Erythroblast (primary cell): ENCODE measurements at regions not wholly inside any gene's neighbourhood (a gene's known extent, or its start where the extent isn't known, plus 50 kb on each side); places are given as distances from the start of the nearest gene placed in this dataset.

Experiments
- DNase-seq, 2 experiments: peaks; one replicate each; lab custom pipeline; 2025; lab: John Stamatoyannopoulos, UW
- GATA1 ChIP-seq: IDR thresholded peaks from 2 replicates; pipeline ENCODE4 v1.6.1; 2011; ENCODE audit warnings: low read depth, mild to moderate bottlenecking, control low read depth, low read length, moderate library complexity
- POLR2A ChIP-seq: IDR thresholded peaks from 2 replicates; pipeline ENCODE4 v1.6.1; 2011; ENCODE audit warnings: mild to moderate bottlenecking, low read length

DNA sequence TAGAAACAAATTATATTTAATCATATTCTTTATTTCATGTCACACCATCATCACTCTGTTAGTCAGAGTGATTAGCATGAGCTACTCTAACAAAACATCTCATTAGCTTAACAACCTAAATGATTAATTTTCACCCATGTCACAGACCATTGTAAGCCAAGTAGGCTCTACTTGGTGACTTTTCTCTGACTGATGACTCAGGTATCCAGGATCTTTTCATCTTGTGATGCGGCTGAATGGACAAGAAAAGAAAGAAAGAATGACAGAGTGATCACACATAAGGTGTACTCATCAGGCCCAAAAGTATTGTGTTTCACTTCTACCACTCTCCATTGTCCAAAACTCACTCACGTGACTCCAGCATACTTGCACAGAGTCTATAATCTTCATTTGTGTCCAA lies 299.3 kb downstream of the ANXA1 start:
- DNase-seq, result no peak
- TF ChIP-seq GATA1 (no peak), POLR2A (no peak)

DNA sequence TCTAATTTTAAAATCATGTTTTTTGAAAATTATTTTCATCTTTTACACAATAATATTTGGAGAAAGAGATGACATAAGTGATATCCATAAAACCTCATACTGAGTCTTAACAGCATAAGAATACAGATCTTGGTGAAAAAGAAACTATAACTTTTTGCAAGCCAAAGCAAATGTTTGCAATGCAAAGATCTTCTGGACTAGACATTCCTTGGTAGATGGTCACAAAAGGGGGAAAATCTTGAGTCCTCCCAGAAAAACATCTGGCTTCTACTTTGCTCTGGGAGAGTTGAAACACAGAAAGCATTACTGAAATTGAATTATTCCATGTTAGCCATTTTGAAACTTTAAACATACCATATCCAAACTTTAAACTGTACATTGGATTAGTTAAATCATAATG lies 308.2 kb downstream of the ANXA1 start:
- TF ChIP-seq GATA1, result no peak
- no peak for TF ChIP-seq POLR2A
- no peak for DNase-seq

DNA sequence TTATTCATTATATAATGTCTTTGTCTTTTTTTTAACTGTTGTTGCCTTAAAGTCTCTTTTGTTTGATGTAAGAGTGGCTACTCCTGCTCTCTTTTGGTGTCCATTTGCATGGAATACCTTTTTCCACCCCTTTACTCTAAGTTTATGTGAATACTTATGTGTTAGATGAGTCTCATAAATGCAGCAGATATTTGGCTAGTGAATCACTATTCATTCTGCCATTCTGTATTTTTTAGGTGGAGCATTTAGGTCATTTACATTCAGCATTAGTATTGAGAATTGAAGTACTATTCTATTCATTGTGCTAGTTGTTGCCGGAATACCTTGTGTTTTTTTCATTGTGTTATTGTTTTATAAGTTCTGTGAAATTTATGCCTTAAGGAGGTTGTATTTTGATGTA lies 317.1 kb downstream of the ANXA1 start:
- TF ChIP-seq POLR2A, result no peak
- no peak for TF ChIP-seq GATA1
- no peak for DNase-seq

DNA sequence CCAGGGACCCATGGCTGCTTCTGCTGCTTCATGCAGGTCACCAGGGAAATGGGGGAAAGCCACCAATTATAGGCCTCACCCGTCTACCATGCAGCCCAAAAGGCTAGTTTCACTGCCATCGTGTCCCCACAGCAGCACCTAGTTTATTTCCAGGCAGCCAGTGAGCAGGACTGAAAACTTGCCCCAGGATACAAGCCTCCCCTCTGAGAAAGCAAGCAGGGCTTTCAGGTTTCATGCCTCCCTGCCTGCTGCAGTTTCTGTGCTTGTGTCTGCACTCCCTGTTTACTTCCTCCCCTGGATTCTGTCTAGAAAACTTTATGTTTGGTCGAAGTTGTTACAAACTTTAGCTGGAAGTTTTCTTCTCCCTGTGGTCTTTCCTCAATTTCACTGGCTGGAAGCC lies 319.1 kb downstream of the ANXA1 start:
- no peak for TF ChIP-seq GATA1
- no peak for TF ChIP-seq POLR2A
- no peak for DNase-seq

DNA sequence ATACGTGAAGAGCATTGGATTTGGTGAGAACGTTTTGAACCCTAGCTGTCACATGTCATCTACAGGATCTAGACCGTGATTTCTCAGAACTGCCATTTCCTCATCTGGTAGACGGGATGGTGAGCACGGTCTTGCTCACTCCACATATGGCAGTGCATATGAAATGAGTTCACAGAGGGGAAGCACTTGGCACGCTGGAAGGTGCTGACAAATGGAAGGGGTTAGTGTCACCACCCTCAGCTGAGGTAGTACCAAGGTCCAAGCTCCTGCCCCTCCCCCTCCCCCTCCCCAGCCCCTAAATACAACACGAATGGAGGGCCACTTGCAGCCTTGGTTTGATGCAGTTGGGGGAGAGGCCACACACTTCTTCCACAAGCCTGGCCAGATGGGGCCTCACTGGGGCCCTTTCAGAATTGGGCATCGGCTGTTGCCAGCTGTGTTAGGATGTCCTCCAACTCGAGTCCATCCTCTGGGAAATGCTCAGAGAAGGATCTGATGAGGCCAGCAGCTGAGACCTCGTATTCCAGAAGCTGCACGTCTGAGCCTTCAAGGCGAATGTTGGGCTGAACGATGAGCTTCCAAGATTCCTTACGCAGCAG lies 322.4 kb downstream of the ANXA1 start:
- TF ChIP-seq GATA1, result no peak
- TF ChIP-seq POLR2A, result no peak

DNA sequence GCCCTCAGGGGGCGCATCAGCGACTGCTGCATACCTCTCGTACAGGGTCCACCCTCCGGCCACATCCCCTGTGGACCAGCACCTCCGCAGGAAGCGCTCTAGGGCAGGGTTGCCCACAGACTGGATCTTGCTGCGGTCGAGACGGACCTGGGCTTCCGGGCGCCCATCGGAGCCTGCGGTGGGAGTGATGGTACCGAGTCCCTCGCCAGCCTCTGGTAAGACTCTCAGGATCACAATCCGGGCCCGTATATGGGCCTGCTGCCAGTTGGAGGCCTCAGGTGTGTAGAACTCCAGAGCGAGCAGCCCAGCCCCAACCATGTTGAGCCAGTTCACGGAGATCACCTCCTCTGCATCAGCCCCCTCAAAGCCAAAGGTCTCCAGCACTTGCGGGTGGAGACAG lies 323.0 kb downstream of the ANXA1 start:
- TF ChIP-seq GATA1 (no peak), POLR2A (no peak)
- no peak for DNase-seq

More for the DNA sequence above, 322.4 kb downstream of the ANXA1 start:
- DNase-seq, result no peak

DNA sequence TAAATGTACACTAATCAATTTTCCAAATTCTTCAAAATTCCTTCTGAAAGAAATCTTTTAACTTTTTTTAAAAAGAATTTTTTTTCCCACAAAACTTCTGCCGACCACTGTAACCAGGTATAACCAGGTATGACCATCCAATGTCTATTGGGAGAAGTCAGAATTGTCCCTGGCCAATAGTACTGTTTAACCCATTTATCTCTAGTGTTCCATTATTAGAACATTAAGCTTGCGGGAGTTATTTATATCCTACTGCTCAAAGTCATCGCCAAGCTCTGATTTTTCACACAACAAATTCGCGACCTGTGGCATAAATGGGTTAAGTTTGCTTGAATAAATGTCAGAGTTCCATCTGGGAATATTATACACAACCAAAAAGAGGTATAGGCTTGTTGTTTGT lies 343.2 kb downstream of the ANXA1 start:
- TF ChIP-seq POLR2A, result no peak
- TF ChIP-seq GATA1, result no peak
- DNase-seq, result no peak

DNA sequence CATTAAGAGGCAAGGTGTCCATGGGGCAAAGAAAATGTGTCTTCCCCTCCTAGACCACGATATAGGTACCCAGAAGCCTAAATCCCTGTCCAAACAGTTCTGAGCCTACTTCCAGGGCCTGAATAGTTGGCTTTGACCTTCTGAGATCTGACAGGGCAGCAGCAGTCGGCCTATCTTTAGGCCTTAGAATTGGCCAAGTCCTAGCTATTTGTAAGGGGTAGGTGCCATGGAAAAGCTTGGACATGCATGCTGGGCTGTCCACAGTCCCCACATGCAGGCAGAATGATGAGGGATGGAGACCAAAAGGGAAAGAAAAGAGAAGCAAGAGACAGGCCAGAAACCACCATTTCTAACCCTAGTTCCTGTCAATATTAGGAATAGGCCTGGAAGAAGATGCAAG lies 346.1 kb downstream of the ANXA1 start:
- no peak for DNase-seq
- TF ChIP-seq GATA1 (no peak), POLR2A (no peak)

DNA sequence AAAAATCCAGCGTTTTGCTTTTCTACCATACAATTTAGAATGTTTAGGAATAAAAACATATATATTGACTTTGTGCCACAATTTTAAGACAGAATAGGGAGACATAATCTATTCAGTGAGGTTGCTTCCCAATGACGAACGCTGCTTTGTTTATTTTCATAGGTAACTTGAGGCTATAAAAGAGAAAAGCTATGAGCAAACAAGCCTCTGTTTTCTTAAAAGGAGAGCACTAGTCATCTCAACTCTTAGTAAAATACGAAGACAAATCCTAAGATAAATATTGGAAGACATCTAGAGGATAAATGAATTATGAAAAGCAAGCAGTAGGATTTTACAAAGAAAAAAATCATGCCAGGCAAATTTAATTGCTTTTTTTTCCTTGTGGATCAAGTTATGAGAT lies 363.6 kb downstream of the ANXA1 start:
- no peak for DNase-seq
- TF ChIP-seq GATA1, result no peak
- no peak for TF ChIP-seq POLR2A

DNA sequence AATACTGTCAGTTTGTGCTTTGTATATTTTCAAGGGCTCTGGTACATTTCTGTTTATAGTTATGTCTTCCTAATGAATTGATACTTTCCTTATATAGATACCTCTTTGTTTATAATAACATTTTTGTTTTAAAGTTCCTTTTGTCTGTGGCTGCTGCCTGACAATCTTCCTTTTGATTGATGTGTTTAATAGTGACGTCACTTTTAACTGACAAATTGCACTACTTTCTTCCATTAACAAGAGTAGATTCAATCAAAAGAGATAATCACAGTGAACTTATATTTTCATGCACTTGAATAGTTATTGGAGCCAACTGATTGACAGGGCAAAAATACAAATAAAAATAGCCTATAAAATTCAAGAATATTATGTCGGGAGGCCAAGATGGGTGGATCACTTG lies 371.7 kb downstream of the ANXA1 start:
- TF ChIP-seq POLR2A (no peak), GATA1 (no peak)
- DNase-seq, result no peak

DNA sequence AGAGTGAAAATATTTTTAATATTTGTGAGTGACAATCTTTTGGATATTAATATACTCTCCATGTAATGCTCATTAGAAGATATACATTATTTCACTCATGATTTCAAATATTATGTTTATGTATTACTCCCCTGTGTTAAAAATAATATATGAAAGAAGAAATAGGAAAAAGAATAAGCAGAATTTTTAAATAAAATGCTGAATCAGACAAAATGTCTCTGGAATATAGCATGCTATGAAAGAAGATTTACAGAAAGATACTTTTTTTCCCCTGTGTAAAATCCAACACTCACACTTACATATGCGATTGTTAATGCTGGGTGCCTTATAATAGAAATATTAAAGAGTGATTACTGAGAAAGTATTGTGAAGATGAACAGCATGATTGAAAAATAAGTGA lies 373.7 kb downstream of the ANXA1 start:
- no peak for DNase-seq
- TF ChIP-seq GATA1 (no peak), POLR2A (no peak)

DNA sequence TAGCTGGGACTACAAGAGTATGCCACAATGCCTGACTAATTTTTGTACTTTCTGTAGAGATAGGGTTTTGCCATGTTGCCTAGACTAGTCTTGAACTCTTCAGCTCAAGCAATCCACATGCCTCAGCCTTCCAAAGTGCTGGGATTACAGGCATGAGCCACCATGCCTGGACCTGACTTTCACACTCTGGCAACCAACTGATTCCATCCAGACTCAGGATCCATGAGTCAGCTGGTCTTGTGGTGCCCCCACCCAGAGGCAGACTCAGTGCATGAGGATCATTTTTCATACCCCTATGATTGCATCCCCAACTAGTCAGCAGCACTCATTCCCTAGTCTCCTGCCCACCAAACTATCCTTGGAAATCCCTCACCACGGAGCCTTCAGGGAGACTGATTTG lies 375.9 kb downstream of the ANXA1 start:
- TF ChIP-seq GATA1, result no peak
- TF ChIP-seq POLR2A, result no peak
- no peak for DNase-seq

DNA sequence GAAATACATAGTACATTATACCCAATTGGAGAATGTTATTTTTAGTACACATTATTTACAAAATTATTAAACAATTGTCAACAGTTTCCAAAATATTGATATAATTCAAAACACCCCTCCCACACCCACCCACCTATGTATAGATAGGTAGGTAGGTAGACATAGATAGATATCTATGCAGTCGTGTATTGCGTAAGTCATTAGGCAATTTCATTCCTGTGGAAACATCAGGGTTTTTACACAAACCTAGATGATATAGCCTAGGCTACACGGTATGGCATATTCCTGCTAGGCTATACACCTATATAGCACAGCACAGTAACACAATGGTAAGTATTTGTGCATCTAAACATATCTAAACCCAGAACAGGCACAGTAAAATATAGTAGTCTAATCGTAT lies 377.3 kb downstream of the ANXA1 start:
- TF ChIP-seq POLR2A, result no peak
- no peak for DNase-seq

DNA sequence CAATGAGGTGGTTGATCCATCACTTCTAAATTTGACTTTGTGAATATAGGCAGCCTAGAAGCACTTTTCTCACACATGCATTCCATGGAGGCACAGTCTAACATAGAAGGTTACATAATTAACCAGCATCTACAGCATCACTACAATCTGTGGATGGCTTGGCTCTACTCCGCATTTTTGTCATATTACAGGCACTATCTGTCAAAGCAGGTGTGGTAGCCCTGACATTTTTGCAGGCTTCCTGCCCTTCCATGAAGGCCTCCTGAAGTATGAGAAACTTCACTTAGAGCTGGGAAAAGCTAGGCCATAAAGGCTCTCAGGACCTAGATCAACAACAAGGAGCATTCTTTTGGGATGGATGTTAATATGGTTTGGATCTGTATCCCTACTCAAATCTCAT lies 378.0 kb downstream of the ANXA1 start:
- DNase-seq, result no peak
- no peak for TF ChIP-seq POLR2A
- no peak for TF ChIP-seq GATA1

DNA sequence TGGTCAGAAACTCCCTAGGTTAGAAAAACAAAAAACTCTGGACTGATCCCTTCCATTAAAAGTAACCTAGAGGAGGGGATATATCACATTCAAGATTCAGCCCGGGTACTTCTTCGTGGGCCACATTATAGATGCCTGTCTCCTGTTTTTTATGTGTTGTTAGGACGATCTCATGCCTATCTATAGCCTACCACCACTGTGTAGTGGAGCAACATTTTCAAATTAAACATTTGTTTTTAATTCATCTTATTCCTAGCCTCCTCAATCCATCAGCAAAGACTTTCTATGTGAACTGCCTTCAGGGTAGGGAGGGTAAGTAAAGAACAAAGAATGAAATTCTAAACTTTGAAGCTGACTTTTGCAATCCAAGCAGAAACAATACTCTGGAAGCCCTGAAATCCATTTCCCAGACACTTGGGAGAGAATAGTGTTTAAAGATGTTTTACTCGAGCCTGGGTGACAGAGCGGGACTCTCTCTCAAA lies 379.4 kb downstream of the ANXA1 start:
- no peak for DNase-seq
- TF ChIP-seq POLR2A (no peak), GATA1 (no peak)

DNA sequence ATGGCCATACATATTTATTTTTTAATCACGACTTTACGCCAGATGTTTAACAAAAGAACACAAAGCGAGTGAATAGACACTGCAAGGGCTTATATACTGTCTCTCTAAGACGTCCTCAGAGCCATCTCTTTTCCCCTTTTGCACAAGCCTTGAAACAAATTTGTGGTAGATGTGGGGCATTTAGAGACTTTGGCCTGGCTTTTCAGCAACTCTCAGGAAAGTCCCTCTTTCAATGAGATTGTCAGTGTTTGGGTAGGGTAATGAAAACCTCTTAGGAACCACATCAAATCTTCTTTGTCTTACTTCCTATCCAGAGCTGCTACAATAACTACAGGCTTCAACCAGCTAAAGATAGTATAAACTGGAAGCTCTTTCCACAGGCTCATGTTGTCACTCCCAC lies 380.0 kb downstream of the ANXA1 start:
- no peak for DNase-seq
- TF ChIP-seq GATA1 (no peak), POLR2A (no peak)
